NCI-H146 (cell line): ENCODE measurements at regions not wholly inside any gene's neighbourhood (a gene's known extent, or its start where the extent isn't known, plus 50 kb on each side); places are given as distances from the start of the nearest gene placed in this dataset.

Experiments
- DNase-seq: peaks from one replicate; lab custom pipeline; 2025; lab: John Stamatoyannopoulos, UW

- no peak for DNase-seq
These were observed 472.4 kb upstream of the PRMT6 start for GRCh38 chr1:106584107-106584506.

GRCh38 chr1:106584676-106585075, 471.8 kb upstream of the PRMT6 start:
- DNase-seq: no peak

GRCh38 chr1:106600626-106601025, 455.8 kb upstream of the PRMT6 start:
- no peak for DNase-seq

GRCh38 chr1:106603616-106604015, 452.9 kb upstream of the PRMT6 start:
- DNase-seq: no peak

DNA sequence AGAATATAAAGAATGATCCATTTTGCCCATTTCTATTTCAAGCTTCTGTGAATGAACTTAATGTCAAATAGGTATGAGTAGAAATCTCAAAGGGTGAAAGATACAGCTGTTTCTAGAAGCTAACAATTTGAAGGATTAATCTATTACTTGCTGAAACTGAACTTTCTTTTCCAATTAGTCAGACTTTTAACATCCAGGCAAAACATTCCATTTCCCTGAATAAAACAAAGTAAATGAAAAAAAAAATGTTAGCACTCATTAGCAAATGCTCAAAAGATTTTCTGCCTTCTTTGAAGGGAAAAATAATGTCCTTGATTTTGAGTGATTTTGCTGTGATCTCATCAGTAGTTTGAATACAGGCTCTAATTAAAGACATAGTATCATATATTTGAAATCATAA, 447.6 kb upstream of the PRMT6 start:
- DNase-seq: no peak

- no peak for DNase-seq
These were observed 443.4 kb upstream of the PRMT6 start for GRCh38 chr1:106613068-106613467.

DNA sequence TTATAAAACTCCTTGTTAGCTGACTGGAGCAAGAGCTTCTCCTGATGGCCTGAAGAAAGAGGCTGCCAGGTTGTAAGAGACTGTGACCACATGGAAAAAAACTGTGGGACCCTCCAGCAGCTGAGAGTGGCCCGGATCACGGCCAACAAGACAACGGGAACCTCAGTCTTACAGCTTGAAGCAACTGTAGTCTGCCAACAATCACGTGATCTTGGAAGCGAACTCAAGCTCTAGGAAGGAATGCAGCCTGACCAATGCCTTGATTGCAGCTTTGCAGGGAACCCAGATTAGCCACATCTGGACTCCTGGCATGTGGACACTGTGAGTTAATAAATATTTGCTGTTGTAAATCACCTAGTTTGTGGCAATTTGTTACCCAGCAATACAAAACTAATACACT, 442.6 kb upstream of the PRMT6 start:
- no peak for DNase-seq

DNA sequence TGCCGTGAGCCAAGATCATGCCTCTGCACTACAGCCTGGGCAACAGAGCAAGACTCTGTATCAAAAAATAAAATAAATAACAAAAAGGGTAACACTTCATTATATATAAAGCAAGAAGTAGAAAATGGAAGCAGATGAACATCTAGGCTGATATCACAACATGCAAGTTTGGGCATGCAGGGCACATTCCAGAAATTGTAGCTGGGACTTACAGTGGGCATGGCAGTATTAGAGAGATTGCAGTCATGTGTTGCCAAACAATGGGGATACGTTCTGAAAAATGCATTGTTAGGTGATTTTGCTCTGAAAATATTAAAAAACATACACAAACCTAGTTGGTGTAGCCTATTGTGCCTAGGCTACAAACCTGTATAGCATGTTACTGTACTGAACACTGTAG, 441.0 kb upstream of the PRMT6 start:
- no peak for DNase-seq

GRCh38 chr1:106619080-106619826, 437.2 kb upstream of the PRMT6 start:
- no peak for DNase-seq

- no peak for DNase-seq
These were observed 436.7 kb upstream of the PRMT6 start for GRCh38 chr1:106619827-106620134.

GRCh38 chr1:106620521-106620954, 435.9 kb upstream of the PRMT6 start:
- no peak for DNase-seq

- DNase-seq: peak; percentile 8
These were observed 434.6 kb upstream of the PRMT6 start for GRCh38 chr1:106621853-106622252.

- DNase-seq: no peak
These were observed 418.9 kb upstream of the PRMT6 start for GRCh38 chr1:106637566-106637965.

DNA sequence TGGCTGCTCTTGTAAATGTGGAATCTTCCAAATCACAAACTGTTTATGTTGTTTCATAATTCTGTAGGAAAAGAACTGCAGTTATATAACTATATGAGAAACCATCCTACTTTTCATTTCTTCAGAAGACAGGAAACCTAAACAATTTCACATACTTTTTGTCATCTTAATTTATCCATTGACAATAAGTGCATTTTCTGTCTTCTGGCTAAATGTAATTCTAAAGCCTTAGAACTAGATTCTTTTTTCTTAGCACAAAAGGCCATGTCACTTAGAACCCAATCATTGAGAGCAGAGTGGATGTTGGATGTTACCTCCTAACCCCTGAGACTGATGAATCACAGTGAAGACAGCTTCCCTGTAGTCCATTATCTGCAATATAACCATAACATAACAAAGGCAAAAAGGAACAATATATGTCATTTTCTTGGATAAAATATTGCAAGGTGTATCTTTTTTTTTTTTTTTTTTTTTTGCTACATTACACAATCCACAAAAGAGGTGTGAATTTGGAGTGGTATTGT, 410.2 kb upstream of the PRMT6 start:
- DNase-seq: no peak

- DNase-seq: no peak
These were observed 409.7 kb upstream of the PRMT6 start for GRCh38 chr1:106646816-106647215.

GRCh38 chr1:106651028-106651762, 405.3 kb upstream of the PRMT6 start:
- no peak for DNase-seq

DNA sequence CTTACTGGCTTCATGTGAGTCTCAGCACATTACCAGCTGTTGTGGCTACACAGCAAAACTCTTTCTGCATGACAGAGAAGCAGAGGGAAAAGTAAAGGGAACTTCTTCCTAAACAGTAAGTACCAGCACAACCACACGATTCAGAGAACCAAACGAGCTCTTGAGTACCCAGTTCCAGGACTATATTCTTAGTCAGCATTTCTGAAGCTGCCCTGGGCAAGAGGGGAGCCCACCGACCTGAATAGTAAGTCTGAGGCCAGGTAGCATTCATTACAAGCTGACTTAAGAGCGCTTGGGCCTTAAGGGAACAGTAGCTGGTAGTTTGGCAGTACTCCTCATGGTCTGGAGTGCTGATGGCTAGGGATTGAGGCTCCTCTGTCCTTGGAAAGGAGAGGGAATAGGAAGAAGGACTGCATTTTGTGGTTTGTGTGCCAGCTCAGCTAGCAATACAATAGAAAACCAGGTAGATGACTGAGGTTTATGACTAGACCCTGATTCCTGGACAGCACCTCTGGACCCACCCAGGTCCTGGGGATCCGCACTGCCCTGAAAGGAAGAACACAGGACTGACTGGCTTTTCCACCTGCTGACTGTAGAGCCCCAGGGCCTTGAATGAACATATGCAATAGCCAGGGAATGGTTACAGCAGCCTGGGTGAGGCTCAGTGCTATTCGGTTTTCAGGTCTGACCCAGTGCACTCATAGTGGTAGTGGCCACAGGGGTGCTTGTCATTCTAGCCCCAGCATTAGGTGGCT, 396.8 kb upstream of the PRMT6 start:
- no peak for DNase-seq

GRCh38 chr1:106675558-106675957, 380.9 kb upstream of the PRMT6 start:
- no peak for DNase-seq

DNA sequence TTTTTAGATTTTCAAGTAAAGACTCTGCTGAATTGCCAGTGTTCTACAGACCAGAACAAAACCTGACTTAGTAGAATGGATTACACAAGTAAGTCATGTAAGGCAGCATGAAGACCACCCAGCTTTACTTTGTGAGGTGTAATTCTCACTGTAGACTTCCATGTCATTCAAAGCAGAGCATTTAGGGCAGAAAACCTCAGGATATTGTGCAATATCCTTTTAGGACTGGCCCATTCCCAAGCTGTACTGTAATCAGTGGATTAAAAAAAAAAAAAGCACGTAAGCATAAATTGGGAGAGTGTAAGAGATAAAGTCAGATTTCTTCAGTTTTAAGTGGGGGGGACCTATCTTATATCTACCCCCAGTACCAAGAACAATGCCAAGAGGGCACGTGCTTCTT, 380.5 kb upstream of the PRMT6 start:
- DNase-seq: no peak

GRCh38 chr1:106677181-106677580, 379.3 kb upstream of the PRMT6 start:
- no peak for DNase-seq

DNA sequence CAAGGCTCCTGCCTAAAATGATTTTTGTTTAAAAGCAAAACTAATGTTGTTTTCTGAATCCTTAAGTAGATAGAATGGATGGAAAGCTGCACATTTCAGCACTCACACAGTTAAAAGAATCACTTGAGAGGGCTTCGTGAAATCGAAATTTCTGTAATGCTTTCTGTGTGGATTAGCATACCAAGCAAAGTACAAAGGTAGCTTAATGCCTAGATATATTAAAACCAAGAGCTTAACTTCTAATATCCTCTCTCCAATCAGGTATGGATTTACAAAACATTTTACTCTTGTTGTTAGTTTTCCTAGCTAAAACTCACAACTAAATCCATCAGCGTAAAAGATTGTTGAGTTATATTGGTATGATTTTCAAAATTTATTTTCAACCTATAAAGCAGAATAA, 378.8 kb upstream of the PRMT6 start:
- DNase-seq: no peak

DNA sequence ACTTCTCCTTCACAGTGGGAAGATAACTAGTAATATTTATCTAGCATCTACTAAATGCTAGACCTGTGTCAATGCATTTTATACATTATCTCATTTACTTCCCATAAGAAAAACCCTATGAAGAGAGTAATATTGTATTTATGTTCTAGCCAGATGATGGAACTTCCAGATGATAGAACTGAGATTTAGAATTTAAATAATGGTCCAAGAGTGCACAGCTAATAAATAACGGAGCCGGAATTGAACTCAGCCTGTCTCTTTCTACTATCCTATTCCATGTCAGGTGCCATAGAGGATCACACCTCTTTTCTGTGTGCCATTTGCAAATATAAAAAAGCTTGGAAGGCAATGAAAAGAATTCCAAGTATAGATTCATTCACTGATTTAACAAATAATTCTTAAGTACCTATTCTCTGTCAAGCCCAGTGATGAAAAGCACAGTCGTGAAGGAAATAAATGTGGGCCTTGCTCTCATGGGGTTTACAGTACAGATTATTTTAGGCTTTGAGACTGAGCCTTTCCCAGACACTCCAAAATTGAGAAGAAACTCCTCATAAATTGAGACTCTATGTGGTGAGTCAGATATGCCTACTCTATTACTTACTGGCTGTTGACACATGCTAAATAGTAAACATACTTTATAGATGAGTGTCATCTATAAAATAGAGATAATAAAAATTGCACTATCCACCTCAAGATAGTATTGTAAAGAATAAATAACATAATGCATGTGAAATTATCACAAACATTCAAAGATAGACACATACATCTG, 378.0 kb upstream of the PRMT6 start:
- DNase-seq: no peak
